ENCODE measurements at regions not wholly inside any gene's neighbourhood (a gene's known extent, or its start where the extent isn't known, plus 50 kb on each side); places are given as distances from the start of the nearest gene placed in this dataset.

DNA sequence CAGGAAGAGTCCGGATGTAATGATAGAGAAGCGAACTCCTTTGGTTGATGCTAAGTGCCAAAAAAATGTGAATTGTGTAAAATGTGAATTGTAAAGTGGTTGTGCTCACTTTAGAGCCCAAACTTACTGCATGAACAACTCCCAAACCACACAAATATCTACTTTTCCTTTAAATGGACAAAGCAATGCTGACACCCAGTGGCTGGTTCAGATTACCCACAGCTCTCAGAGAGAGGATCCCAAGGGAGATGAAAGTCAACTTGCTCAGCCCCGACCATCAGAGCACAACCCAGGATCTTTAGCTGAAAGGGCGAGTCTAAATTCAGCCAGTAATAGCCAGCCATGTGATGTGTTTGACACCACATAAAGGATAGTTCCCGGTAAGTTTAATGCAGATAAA is 133.7 kb downstream of the NMUR2 start:
- no peak for DNase-seq (ENCODE audit: low read depth in 1 of 2, low spot score in 1 of 2)

DNA sequence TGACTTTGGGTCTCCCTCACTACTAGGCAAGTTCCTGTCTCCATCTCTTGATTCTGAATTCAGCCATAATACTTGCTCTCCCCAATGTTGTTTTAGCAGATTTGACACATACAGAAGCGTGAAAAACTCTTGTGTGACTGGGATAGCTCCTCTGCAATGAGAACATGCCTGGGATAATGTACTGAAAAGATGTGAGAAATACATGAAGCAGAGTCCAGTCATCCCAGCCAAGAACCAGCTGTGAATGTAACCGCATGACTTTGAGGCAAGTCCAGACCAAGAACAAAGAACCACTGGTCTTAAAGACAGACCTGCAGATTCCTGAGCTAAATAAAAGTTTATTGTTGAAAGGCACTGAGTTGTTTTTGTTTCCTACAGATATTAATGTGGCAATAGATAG is 135.0 kb downstream of the NMUR2 start:
- no peak for DNase-seq (ENCODE audit: low read depth in 1 of 2, low spot score in 1 of 2)

GRCh38 chr5:152269533-152269932 is 135.5 kb downstream of the NMUR2 start:
- DNase-seq (ENCODE audit: low read depth in 1 of 2, low spot score in 1 of 2): no peak

DNA sequence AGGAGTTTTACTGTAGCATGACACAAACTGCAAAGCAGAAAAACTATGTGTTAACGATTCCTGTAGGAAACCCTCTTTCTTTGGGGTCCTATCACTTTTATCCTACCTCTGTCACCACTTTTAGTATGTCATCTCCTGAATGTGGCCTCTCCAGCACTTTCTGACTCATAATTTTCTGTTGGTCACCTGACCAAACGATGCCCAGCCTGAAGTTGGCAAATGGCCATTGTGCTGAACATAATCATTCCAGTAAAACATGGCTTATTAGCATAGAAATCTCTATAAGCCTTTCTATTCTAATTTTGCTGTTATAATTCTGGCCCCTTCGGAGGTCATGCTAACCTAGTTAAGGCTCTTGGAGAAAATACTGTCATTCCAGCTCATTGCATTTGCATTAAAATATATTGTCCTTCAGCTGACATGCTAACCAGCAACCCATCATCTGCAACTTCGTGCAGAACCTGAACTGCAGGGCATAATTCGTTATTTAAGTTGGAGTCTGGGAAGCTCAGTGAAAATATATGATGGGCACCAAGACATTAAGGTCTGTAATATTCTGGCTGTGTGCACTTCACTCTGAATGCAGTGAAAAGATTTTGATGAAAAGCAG is 140.3 kb downstream of the NMUR2 start:
- DNase-seq (ENCODE audit: low read depth in 1 of 2, low spot score in 1 of 2): no peak

GRCh38 chr5:152262667-152263066 is 142.4 kb downstream of the NMUR2 start:
- DNase-seq (ENCODE audit: low read depth in 1 of 2, low spot score in 1 of 2): no peak

DNA sequence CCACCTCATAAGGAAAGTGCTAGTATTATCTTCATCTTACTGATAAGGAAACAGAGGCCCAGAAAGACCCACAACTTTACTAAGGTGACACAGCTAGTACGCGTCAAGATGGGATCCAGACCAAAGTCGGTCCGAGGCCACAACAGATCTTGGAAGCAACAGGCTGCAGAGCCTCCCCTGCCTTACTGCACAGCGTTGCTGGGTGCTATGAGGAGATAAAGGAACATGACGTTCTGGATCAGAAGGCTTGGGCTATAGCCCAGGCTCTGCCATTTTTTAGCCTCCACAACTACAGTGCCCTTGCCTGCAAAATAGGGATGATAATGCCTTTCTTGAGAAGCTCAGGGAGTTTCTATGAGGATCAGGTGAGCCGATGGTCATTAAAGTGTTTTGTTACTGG is 144.1 kb downstream of the NMUR2 start:
- no peak for DNase-seq (ENCODE audit: low read depth in 1 of 2, low spot score in 1 of 2)

GRCh38 chr5:152259702-152260101 is 145.4 kb downstream of the NMUR2 start:
- DNase-seq (ENCODE audit: low read depth in 1 of 2, low spot score in 1 of 2): no peak

DNA sequence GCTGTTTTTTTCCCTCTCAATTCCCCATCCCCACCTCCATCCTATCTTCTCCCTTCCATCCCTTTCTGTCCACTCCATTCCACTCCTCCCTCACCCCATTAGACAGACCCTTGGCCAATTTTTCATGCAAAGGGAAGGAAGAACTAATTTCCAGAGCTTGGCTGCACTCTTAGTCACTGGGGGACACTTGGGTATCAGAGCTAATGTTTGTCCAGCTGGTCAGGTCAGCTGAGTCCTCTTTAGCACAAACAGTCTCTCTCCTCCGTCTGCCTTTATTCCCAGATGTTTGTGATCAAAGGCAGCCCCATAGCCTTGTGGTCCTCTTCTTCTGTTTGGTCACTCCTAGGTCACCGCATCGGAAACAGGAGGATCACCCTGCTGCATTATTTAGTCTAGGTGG is 148.5 kb downstream of the NMUR2 start:
- DNase-seq (ENCODE audit: low read depth in 1 of 2, low spot score in 1 of 2): no peak

DNA sequence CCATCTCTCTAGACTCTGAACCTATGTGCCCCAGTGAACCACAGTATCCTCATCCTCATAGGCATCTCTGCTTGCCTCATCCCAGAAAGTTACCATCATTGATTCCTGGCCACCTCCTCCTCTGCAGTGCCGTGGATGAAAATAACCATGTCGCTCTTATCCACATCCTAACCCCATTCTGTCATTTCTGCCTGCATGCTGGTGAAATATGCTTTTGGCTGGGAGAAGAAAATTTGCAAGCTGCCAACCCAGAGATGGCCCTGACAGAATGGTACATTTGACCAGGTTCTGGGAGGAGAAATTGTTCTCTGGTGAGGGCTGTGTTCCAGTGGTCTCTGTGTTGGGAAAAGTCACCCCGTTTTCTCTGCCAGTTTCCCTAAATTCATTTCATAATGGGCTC is 149.7 kb downstream of the NMUR2 start:
- DNase-seq (ENCODE audit: low read depth in 1 of 2, low spot score in 1 of 2): no peak

- no peak for DNase-seq (ENCODE audit: low read depth in 1 of 2, low spot score in 1 of 2)
Observed at GRCh38 chr5:152247850-152248385, 157.2 kb downstream of the NMUR2 start.

DNA sequence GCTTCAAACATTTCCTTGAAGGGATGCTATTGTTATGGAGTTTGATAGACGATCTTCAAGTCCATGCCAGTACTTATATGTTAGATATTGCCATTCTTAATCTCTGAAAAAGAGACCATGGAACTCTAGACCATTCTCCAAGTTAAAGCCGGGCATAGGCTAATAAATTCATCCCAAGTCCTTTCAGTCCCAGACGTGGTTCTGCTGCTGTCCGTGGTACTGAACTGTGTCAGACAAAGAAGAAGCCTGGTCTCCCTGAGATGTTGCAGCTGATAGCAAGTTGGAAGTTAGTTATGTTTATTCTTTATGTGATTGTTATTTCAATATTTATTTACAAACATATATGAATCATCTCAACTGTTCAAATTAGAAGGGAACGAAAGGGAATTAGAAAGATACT is 158.7 kb downstream of the NMUR2 start:
- no peak for DNase-seq (ENCODE audit: low read depth in 1 of 2, low spot score in 1 of 2)

- no peak for DNase-seq (ENCODE audit: low read depth in 1 of 2, low spot score in 1 of 2)
Observed at GRCh38 chr5:152237531-152237930, 167.5 kb downstream of the NMUR2 start.

GRCh38 chr5:152226191-152226590 is 178.9 kb downstream of the NMUR2 start:
- DNase-seq (ENCODE audit: low read depth in 1 of 2, low spot score in 1 of 2): no peak

DNA sequence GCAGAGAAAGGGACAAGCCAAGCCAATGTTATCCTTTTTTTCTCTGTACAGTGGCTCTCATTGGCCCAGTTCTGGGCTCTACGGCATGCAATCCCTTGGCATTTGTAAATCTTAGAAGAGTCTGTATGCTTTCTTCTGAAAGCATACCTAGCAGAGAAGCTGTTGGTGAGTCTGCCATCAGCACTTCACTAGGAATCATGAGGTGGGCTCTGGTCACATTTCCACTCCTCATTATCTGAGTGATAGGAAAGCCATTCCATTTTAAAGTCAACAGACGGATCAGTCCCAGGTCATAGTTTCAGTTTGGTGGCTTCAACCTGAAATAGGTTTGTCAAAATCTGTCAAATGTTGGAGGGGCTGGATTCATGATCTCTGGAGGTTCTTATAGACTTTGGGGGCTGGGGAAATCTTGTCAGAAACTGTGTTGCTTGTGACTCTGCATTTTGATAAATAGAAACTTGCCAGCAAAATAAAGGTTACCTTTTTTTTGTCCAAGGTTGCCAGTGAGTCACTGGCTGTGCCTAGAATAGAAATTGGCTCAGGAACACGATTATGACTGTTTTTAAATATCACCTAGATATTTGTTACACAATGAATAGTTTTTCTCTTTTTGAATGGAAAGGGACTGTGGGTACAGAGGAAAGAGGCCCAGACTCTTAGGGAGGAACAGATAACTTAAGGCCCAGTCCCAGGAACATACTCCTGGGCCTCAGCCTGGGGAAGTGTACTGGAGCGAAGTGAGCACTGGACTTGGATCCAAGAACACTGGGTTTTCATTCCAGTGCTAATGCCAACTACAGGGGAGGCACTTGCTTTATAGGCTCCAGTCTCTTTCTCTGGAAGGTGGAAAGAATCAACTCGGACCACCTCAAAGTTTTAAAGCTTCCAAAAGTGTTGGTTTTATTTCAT is 183.1 kb downstream of the NMUR2 start:
- no peak for DNase-seq (ENCODE audit: low read depth in 1 of 2, low spot score in 1 of 2)

DNA sequence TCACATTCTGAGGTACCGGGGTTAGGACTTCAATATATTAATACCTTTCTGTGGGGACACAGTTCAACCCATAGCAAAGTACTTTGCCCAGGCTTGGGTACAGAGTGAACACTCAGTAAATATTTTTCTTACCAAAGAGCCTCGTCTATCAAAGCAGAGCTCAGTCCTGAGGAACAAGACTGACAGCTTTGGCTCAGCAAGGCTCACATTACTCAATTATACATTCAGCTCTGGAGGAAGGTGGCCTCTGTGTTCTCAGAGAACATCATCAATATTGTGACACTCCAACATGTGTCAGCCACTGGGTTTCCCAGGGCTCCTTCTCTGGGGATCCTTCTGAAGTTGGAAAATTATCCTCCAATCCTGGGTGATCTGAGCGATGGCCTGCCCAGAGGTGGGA is 186.4 kb downstream of the NMUR2 start:
- DNase-seq (ENCODE audit: low read depth in 1 of 2, low spot score in 1 of 2): no peak

DNA sequence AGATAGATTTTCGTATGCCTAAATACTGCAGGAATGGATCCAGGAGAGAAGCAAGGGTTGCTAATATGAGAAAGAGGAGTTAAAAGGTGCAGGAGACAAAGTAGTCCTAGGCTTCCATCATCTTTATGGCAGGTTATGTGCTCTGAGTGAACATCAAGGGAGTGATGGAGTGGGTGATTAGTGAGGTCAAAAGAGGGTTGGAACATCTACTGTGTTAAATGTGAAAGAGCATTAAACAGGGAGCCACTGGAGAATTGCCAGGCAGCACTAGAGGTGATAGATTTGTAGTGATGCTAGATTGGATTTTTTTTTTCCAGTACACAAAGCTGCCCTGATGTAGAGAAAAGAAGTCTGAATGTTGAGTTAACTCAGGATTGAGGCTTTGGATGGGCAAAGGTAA is 199.3 kb downstream of the NMUR2 start:
- no peak for DNase-seq (ENCODE audit: low read depth in 1 of 2, low spot score in 1 of 2)

DNA sequence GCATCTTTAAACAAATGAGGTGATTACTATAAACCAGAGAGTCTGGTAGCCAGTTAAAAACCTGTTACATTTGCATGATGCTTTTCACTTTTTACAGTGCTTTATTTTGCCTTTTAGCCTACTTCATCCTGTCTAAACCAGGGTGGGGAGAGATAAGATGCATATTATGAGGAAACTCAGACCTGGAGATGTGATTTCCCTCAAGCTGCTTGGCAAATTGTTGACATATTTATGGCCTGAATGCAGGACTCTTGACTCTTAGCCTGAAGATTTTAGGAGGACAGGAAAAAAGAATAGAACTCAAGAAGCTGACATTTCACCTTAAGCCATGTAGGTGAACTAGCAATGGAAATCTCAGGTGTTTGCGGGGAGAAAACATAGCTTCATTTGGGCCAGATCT is 202.8 kb downstream of the NMUR2 start:
- DNase-seq (ENCODE audit: low read depth in 1 of 2, low spot score in 1 of 2): no peak

GRCh38 chr5:152193391-152194107 is 211.5 kb downstream of the NMUR2 start:
- no peak for DNase-seq (ENCODE audit: low read depth in 1 of 2, low spot score in 1 of 2)

DNA sequence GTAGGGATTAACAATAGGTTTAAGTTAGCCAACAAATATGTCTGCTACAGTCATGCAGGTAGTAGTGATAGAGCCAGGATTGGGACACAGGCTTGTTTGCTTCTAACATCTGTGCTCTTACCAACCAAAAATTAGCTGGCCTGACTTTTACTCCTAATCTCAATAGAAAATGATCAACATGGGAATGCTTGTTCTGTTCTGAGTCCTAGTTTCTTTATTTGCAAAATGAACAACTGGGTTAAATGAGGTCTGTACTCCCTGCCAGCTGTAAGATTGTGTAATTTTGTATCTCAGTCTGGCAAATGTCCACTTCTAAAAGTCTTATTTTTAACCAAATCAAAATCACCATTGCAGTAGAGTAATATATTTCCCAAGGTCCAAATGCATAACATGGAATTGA is 216.8 kb downstream of the NMUR2 start:
- no peak for DNase-seq (ENCODE audit: low read depth in 1 of 2, low spot score in 1 of 2)

GRCh38 chr5:152187668-152188067 is 217.4 kb downstream of the NMUR2 start:
- no peak for DNase-seq (ENCODE audit: low read depth in 1 of 2, low spot score in 1 of 2)

DNA sequence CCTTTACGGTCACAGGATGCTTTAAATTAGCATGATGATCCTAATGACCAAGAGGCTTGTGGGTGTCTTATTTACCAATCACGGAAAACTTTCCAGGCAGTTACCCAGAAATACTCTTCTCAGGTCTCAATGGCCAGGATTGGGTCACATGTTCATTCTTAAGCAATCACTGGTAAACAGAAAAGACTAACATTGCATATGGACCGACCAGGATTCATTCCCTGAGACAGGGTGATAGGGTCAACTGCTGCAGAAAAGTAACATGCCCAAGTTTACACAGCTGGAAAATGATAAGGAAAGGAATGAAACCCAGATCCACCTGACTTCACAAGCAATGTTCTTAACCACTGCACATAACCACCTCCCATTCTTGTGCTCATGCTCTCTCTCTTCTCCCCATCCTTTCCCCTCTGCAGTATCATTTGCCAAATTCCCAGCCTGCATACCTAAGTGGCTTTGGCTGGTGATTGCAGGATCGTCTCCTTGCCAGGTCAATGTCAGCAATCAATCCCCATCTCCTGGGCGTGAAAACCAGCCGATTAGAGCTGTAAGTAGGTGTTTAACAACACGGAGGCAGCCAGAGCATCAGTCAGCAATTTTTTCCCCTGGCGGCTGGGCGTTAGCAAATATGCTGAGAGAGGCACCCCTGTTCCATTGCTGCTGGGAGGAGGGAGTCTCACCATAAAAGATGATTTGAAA is 219.4 kb downstream of the NMUR2 start:
- no peak for DNase-seq (ENCODE audit: low read depth in 1 of 2, low spot score in 1 of 2)
